ENCODE measurements at regions not wholly inside any gene's neighbourhood (a gene's known extent, or its start where the extent isn't known, plus 50 kb on each side); places are given as distances from the start of the nearest gene placed in this dataset.
"Not testable (repeated sequence)": the region's sequence is repeated elsewhere in the genome, so short reads cannot be mapped to it uniquely, and the experiment has no call there.

- not testable (repeated sequence) for ATAC-seq
Observed at GRCh38 chr4:189722324-189723003, 218.2 kb upstream of the FRG1 start.

DNA sequence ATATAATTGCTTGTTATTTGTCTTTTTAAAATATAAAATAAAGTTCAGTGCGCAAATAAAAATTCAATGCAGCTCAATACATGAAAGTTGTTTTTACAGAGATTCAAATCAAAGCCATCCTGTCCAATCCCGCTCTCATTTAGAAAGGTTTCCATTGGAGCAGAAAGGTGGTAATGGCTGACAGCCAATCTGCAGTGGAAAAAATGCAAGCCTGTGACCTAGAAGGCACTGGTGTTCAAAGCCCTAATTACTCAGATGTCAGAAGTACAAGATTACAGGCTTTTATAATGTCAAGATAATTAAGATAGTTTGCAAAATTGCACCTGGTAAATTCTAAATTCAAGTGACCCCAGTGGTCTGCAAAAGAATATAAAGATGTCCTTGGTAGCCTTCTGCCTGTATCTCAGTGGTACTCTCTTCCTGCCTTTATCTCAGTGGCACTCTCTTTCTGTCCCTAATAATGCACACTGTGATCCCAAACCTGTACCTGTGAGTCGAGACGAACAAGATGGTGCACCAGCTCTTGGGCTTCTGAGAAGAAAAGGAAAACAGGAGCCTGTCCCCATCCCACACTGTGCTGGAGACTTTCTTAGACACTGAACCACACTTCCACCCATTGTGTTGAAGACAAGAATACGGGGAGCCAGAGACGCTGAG lies 212.6 kb upstream of the FRG1 start:
- not testable (repeated sequence) for ATAC-seq

DNA sequence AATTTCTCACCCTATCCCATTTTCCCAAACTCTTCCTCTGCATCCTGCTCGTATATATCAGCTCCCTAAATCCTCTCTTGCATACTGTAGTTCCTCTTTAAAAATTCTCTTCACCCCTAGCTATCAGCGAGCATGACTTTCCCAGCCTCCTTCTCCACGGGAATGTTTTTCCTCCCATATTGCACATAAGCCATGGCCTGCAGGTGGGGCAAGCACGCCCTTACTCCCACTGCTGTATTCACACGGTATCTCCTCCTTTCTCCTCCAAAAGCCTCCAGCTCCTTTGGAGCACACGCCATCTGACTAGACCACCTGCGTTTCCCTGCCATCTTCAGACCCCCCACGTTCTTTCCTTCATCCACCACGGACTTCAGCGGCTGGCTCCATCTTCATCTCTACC lies 208.7 kb upstream of the FRG1 start:
- ATAC-seq, result not testable (repeated sequence)

- ATAC-seq, result not testable (repeated sequence)
Observed at GRCh38 chr4:189733507-189733906, 207.2 kb upstream of the FRG1 start.

DNA sequence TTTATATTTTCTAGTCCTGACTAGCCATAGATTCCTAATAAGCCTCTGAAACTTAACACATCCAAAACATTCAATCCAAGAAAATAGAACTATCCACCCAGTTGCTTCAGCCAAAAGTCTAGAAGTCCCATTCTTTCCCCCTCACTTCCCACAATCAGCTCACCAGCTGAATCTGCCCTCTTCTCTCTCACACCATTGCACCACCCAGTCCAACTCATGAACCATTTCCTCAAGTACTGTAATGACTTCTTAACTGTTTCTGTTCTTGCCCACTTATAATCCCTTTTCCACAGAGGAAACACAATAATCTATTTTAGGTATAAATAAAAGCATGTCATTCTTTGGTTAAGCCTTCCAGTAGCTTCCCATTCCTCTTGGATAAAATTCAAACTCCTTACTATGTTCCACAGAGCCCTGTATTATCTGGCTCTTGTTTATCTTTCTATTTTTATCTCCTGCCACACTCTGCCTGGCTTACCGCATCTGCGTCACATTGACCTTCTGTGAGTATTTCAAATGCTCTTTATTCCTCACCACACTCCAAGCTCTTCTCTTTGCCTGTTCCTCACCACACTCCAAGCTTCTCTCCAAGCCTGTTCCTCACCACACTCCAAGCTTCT lies 205.9 kb upstream of the FRG1 start:
- ATAC-seq, result not testable (repeated sequence)

DNA sequence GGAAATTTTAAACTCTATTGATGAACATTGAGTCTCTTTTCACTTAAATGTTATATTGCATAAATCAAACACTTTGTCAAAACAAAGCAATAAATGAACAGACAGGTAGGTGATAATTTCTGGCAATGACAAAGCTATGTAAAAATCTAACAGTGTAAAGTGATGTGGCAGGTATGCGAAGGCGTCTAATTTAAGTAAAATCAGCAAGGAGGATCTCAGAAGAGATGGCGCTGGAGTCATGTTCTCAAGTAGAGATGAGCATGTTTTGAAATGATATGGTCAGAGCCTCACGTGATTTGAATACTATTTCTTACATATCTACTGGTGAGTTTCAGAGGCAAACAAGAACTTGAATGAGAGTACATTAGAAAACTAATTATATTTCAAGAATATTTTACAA lies 204.0 kb upstream of the FRG1 start:
- ATAC-seq, result not testable (repeated sequence)

GRCh38 chr4:189740118-189740517 lies 200.6 kb upstream of the FRG1 start:
- ATAC-seq, result not testable (repeated sequence)

GRCh38 chr4:189740873-189741272 lies 199.8 kb upstream of the FRG1 start:
- no peak for ATAC-seq

DNA sequence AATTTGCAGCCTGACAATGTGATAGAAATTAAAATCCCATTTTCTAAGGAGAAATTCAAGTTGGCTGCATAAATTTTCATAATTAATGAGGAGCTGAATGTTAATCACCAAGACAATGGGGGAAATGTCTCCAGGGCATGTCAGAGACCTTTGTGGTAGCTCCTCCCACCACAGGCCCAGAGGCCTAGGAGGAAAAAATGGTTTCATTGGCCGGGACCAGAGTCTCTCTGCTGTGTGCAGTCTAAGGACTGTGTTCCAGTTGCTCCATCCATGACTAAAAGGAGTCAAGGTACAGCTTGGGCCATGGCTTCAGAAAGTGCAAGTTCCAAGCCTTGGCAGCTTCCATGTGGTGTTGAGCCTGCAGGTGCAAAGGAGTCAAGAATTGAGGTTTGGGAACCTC lies 187.6 kb upstream of the FRG1 start:
- not testable (repeated sequence) for ATAC-seq

DNA sequence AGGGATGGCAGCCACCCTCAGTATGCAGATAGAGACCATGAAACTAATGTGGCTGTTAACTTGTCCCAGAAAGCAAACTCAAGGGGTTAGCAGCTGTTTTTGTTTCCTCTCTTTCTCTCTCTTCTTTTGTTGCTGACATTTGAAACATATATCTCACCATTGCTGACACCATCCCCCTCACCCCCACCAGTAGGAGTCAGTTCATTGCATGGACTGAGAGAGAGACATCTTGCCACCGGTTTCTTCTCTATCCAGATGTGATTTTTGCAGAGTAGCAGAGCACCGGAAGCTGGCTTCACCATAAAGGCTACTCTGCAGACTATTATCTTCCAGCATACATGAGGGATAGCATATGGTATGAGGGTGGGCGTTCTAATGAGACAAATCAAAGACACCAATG lies 177.1 kb upstream of the FRG1 start:
- ATAC-seq, result no peak

DNA sequence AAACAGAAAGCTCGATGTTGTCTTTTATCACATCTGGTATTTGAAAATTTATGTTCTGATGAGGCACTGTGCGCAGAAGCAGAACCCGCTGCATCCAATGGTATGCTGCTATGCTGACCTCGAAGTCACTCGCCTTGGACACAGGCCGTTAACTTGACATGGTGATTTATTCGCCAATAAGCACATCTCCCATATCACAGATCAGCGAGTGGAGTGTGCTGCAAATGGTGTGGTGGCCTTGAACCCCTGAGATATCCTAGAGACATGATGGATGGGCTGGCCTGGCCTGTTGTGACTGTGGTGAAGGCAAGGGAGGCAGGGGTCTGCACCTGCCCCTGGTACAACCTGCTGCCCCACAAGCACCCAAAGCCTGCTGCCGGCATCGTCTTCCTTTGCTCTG lies 175.4 kb upstream of the FRG1 start:
- ATAC-seq, result no peak

DNA sequence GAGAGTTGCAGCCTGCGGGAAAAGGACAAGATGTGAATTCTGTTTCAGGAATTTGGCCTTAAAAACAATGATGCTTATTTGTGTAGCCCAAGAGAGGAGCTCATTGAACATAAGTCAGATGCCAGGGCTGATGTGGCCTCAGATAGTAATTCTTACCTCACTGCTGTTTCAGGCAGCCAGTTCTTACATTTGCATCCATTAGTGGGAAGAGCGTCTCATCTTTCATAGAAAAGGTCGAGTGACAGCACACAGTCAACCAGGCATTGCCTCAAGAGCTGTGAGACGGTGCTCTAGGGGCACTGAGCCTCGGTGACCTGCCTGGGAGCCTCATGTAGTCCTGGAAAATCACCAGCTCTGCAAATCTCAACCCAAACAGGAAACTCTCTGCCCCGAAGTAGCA lies 174.9 kb upstream of the FRG1 start:
- no peak for ATAC-seq

- no peak for ATAC-seq
Observed at GRCh38 chr4:189767941-189768340, 172.7 kb upstream of the FRG1 start.

- ATAC-seq, result no peak
Observed at GRCh38 chr4:189769131-189769530, 171.5 kb upstream of the FRG1 start.

DNA sequence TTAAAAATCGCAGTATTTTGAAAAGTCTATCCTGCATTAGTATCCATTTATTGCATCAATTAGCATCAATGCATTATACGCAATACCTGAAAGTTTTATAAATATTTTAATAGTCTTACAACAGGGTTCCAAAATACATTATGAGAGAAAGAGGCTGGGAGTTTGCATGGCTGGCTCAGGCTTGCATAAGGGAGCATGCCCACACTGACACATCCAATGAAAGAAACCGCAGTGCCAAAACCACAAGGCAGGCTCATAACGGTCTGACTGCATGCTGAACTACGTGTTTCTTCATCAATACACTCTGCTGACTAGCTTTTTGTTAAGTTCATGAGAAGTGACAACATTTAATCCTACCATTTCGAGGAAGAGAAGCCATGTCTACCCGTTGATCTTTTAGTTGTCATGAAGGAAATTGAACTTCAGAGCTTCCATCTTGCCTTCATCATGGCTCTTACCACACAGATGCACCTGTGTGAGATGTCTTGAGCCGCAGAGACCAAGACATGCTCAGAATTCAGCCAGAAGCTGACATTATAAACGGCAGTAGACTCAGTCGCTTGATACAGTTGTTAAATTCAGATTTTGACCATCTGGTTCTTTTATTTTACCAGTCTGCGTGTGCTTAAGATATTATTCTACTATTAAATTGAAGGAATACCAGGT lies 168.8 kb upstream of the FRG1 start:
- no peak for ATAC-seq

DNA sequence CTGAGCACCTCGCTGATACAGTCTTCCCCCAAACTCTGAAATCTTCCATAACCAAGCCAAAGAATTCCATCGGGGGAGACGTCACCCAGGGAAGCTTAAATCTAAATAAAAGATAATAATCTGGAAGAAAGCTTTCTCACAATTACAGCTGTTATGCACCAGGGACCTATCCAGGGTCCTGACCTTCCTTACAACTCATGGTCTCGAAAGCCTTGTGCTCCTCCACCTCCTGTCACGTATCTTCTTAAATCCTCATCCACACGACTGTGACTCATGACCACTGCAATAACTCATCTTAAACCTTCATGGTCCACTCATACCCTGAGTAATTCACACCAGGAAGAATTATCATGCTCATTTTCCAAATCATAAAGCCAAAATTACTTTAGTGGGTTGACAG lies 166.8 kb upstream of the FRG1 start:
- ATAC-seq, result no peak

DNA sequence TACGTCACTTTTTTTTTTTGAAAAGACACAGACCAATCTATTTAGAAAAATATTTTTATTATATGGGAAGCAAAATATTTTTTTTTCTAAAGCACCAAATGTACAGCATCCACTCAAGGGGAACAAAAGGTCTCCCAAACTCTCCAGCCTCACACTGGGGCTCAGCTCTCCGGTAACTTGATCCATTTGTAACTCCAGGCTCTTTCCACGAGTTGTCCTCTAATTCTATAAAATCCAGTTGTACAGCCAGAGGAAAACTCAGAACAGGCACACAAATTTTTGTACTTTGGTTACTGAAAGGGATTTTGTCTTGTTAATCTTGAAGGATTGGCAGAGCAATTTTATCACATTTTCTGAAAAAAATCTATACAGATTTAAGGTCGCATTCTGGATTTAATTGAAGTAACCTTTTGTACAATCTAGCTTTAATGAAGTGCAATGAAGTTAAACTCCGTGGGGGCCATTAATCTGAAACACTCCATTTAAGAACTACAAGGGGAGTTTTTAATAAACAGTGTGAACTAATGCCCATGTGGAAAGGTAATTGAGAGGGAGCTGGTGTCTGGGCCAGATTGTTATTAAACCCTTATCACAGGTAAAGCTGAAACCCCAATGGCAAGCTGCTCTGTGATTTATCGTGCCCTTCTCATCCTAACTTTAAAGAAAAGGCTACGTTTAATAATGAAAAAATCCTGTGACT lies 161.2 kb upstream of the FRG1 start:
- ATAC-seq, result no peak

GRCh38 chr4:189780391-189780790 lies 160.3 kb upstream of the FRG1 start:
- ATAC-seq, result no peak

DNA sequence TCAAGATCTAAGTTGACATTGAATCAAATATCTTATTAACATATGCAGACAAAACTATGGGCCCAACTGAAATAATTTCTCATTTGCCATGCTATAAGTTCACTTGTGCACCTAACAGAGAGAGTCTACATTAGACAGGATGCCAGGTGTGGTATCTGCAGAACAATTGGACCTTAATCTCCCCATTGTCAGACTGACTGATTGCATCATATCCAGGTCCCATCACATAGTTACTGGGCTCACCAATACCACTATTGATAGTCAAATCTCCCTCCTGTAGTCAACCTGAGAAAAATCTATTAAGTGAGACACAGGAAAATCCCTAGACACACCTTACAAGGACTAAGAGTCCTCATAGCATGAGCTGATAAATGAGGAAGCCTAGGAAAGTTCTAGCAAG lies 156.0 kb upstream of the FRG1 start:
- ATAC-seq, result no peak

GRCh38 chr4:189785257-189785656 lies 155.4 kb upstream of the FRG1 start:
- no peak for ATAC-seq

GRCh38 chr4:189786447-189786846 lies 154.2 kb upstream of the FRG1 start:
- no peak for ATAC-seq

DNA sequence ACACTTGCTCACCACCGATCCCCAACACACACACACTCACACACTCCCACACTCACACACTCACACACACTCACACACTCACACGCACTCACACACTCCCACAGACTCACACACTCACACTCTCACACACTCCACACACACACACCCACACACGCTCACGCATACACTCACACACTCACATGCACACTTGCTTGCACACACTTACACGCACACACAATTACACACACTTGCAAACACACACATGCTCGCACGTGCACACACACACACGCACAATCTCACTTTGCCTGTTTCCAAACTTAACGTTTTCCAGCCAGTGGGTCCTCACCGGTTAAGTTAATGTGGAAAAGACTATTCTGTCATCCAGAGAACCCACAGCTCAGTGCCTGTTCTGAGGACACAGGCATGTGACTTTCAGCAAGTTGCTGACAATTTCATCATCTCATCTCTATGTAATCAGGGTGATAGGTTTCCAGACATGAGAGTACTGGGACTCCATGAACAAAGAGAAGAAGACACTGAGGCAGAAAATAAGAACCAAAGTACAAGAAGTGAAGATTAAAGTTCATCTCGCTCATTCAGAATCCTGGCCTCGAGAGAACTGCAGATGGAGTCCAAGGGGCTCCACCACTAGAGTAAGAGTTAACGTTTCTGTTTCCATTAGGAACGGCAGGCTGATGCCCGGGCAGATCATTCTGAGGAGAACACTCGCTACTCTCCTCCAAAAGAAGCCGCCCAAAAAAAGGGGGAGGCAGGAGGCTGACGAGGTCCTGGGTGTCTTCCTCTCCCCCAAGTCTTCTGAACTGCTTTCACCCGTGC lies 153.2 kb upstream of the FRG1 start:
- no peak for ATAC-seq

All from esophagus mucosa (tissue), 1 donor.